Astrocyte of the spinal cord (primary cell): ENCODE measurements at regions not wholly inside any gene's neighbourhood (a gene's known extent, or its start where the extent isn't known, plus 50 kb on each side); places are given as distances from the start of the nearest gene placed in this dataset.
"Not testable (repeated sequence)": the region's sequence is repeated elsewhere in the genome, so short reads cannot be mapped to it uniquely, and the experiment has no call there.

Experiments used
- DNase-seq: peaks from one replicate; pipeline ENCODE4 v3.0.0; 2011; ENCODE audit warnings: low read depth, low spot score
- H3K4me3 ChIP-seq: 2 replicates; pipeline ENCODE4 v1.5.1; 2011; ENCODE audit warnings: low read depth, mild to moderate bottlenecking, low read length, moderate library complexity
- CTCF ChIP-seq: IDR thresholded peaks from 2 replicates; pipeline ENCODE4 v1.5.1; 2012; ENCODE audit warnings: low read depth, mild to moderate bottlenecking, low read length, inconsistent platforms
- in situ Hi-C: cut with HindIII; loops from 2 replicates; pipeline ENCODE4 v1.10.0; 2017; ENCODE audit warnings: low sequenced_read_pairs

GRCh38 chr9:24816006-24816405, 270.3 kb upstream of the IZUMO3 start:
- in situ Hi-C loops = no loop called here
- no peak overlapping the region for H3K4me3 ChIP-seq
- DNase-seq = no peak
- no peak for TF ChIP-seq CTCF

- in situ Hi-C loops = no loop called here
- no peak for DNase-seq
- TF ChIP-seq CTCF = no peak
- no peak overlapping the region for H3K4me3 ChIP-seq
These were observed 255.6 kb upstream of the IZUMO3 start for GRCh38 chr9:24801344-24801743.

GRCh38 chr9:24793787-24794186, 248.1 kb upstream of the IZUMO3 start:
- no peak for TF ChIP-seq CTCF
- in situ Hi-C loops = no loop called here
- no peak for DNase-seq

GRCh38 chr9:24776226-24776625, 230.5 kb upstream of the IZUMO3 start:
- H3K4me3 ChIP-seq = no peak overlapping the region
- TF ChIP-seq CTCF = no peak
- in situ Hi-C loops = no loop called here
- no peak for DNase-seq

More at GRCh38 chr9:24793787-24794186, 248.1 kb upstream of the IZUMO3 start:
- H3K4me3 ChIP-seq = no peak overlapping the region

- DNase-seq, in situ Hi-C loops, H3K4me3 ChIP-seq: not testable (repeated sequence)
These were observed 228.5 kb upstream of the IZUMO3 start for GRCh38 chr9:24774199-24774598.

- in situ Hi-C loops = no loop called here
- H3K4me3 ChIP-seq = no peak overlapping the region
- no peak for TF ChIP-seq CTCF
- no peak for DNase-seq
These were observed 220.4 kb upstream of the IZUMO3 start for GRCh38 chr9:24766081-24766480.

- DNase-seq = no peak
- TF ChIP-seq CTCF = no peak
- H3K4me3 ChIP-seq = no peak overlapping the region
- in situ Hi-C loops = no loop called here
These were observed 219.5 kb upstream of the IZUMO3 start for GRCh38 chr9:24765025-24765756.
